GM10266 (cell line): ENCODE measurements at regions not wholly inside any gene's neighbourhood (a gene's known extent, or its start where the extent isn't known, plus 50 kb on each side); places are given as distances from the start of the nearest gene placed in this dataset.

Experiments
- DNase-seq: peaks from one replicate; pipeline ENCODE4 v3.0.0; 2012; ENCODE audit errors: extremely low spot score
- CTCF ChIP-seq: IDR thresholded peaks from 2 replicates; pipeline ENCODE4 v1.5.1; 2012; ENCODE audit warnings: mild to moderate bottlenecking, low read depth; ENCODE audit not compliant: control insufficient read depth, insufficient read depth; ENCODE audit errors: missing control alignments

- TF ChIP-seq CTCF = peak; percentile 81
- peak; percentile 35 for DNase-seq
These were observed 283.5 kb downstream of the S1PR1 start for GRCh38 chr1:101520302-101520701.

GRCh38 chr1:101522486-101522885 is 285.7 kb downstream of the S1PR1 start:
- TF ChIP-seq CTCF = no peak
- DNase-seq = no peak

- TF ChIP-seq CTCF = no peak
- DNase-seq = no peak
These were observed 290.0 kb downstream of the S1PR1 start for GRCh38 chr1:101526813-101527212.

- no peak for TF ChIP-seq CTCF
- no peak for DNase-seq
These were observed 295.6 kb downstream of the S1PR1 start for GRCh38 chr1:101532377-101532776.

GRCh38 chr1:101540161-101540560 is 303.3 kb downstream of the S1PR1 start:
- TF ChIP-seq CTCF = no peak
- DNase-seq = no peak

GRCh38 chr1:101546885-101547284 is 310.1 kb downstream of the S1PR1 start:
- no peak for DNase-seq
- no peak for TF ChIP-seq CTCF

GRCh38 chr1:101547357-101547756 is 310.5 kb downstream of the S1PR1 start:
- no peak for TF ChIP-seq CTCF

More at GRCh38 chr1:101547357-101547756, 310.5 kb downstream of the S1PR1 start:
- DNase-seq = no peak
